Keratinocyte (primary cell): ENCODE measurements at regions not wholly inside any gene's neighbourhood (a gene's known extent, or its start where the extent isn't known, plus 50 kb on each side); places are given as distances from the start of the nearest gene placed in this dataset.

Source experiments
- DNase-seq: peaks from one replicate; pipeline ENCODE4 v3.0.0-alpha.2; 2011; ENCODE audit warnings: low read depth, missing footprints, low spot score
- FAIRE-seq: peaks from 2 replicates; lab custom pipeline; 2011; peaks lifted over from hg19 to GRCh38; lab: Jason Lieb, UNC
- H2AFZ ChIP-seq: 2 replicates; pipeline ENCODE4 v1.6.0; 2012; ENCODE audit warnings: low read length, control low read depth, inconsistent platforms; ENCODE audit not compliant: control insufficient read depth
- H3K27ac ChIP-seq: 2 replicates; pipeline ENCODE4 v1.5.1; 2011; ENCODE audit warnings: low read length; ENCODE audit not compliant: control insufficient read depth, insufficient read depth
- H3K27me3 ChIP-seq: 3 replicates; pipeline ENCODE4 v1.6.0; 2011; ENCODE audit warnings: low read length; ENCODE audit not compliant: control insufficient read depth, insufficient read depth; ENCODE audit errors: extremely low read depth
- H3K36me3 ChIP-seq, 2 experiments: 2 replicates in 1 of 2; 3 replicates in 1 of 2; pipeline ENCODE4 v1.5.1; 2011; ENCODE audit warnings: low read length in 2 of 2, mild to moderate bottlenecking in 1 of 2; ENCODE audit not compliant: control insufficient read depth in 2 of 2, insufficient read depth in 2 of 2; ENCODE audit errors: extremely low read depth in 1 of 2
- H3K4me1 ChIP-seq: 3 replicates; pipeline ENCODE4 v1.5.1; 2011; ENCODE audit warnings: low read length; ENCODE audit not compliant: control insufficient read depth, insufficient read depth; ENCODE audit errors: extremely low read depth
- H3K4me2 ChIP-seq: 3 replicates; pipeline ENCODE4 v1.6.0; 2011; ENCODE audit warnings: low read depth, low read length; ENCODE audit not compliant: control insufficient read depth, insufficient read depth; ENCODE audit errors: extremely low read depth
- H3K4me3 ChIP-seq, 3 experiments: fragments of 200-600 bp in 1 of 3; sonication (generic) in 1 of 3; 2 replicates in 2 of 3; 3 replicates in 1 of 3; pipeline ENCODE4 v1.5.1; 2011 to 2016; ENCODE audit warnings: low read length in 3 of 3, mild to moderate bottlenecking in 3 of 3, control low read depth in 2 of 3, inconsistent platforms in 1 of 3, low read depth in 1 of 3, mixed read lengths in 1 of 3, mixed run types in 1 of 3, moderate library complexity in 1 of 3; ENCODE audit not compliant: control insufficient read depth in 2 of 3, insufficient read depth in 2 of 3; ENCODE audit errors: extremely low read depth in 1 of 3
- H3K79me2 ChIP-seq: 2 replicates; pipeline ENCODE4 v1.6.0; 2012; ENCODE audit warnings: low read length; ENCODE audit not compliant: control insufficient read depth, insufficient read depth
- H3K9ac ChIP-seq: 3 replicates; pipeline ENCODE4 v1.6.0; 2011; ENCODE audit warnings: low read length; ENCODE audit not compliant: control insufficient read depth, insufficient read depth; ENCODE audit errors: extremely low read depth
- H3K9me1 ChIP-seq: 3 replicates; pipeline ENCODE4 v1.6.0; 2011; ENCODE audit warnings: low read length; ENCODE audit not compliant: control insufficient read depth, insufficient read depth; ENCODE audit errors: extremely low read depth
- H3K9me3 ChIP-seq: 2 replicates; pipeline ENCODE4 v1.5.1; 2012; ENCODE audit warnings: low read depth, low read length; ENCODE audit not compliant: control insufficient read depth
- H4K20me1 ChIP-seq: 3 replicates; pipeline ENCODE4 v1.6.0; 2011; ENCODE audit warnings: low read length; ENCODE audit not compliant: control insufficient read depth, insufficient read depth; ENCODE audit errors: extremely low read depth
- CTCF ChIP-seq, 3 experiments: IDR thresholded peaks in 1 of 3; conservative IDR thresholded peaks in 1 of 3; optimal IDR thresholded peaks in 1 of 3; 2 replicates in 2 of 3; 3 replicates in 1 of 3; pipeline versions ENCODE3 to v1.5.1; 2011; ENCODE audit warnings: low read length in 3 of 3, mild to moderate bottlenecking in 3 of 3, moderate library complexity in 2 of 3, control low read depth in 1 of 3, inconsistent platforms in 1 of 3; ENCODE audit not compliant: insufficient read depth in 2 of 3; ENCODE audit errors: extremely low read depth in 1 of 3
- EZH2 ChIP-seq: IDR thresholded peaks from one replicate; pipeline ENCODE4 v1.6.1; 2012; ENCODE audit warnings: inconsistent platforms, mild to moderate bottlenecking, low read length, moderate library complexity
- dilution Hi-C: fragments of 300-500 bp; cut with MboI; formaldehyde crosslinking; loops from one replicate; pipeline ENCODE4 v1.7.0; 2020; ENCODE audit warnings: low sequenced_read_pairs; ENCODE audit not compliant: extremely low pct_ligation_motif_present

DNA sequence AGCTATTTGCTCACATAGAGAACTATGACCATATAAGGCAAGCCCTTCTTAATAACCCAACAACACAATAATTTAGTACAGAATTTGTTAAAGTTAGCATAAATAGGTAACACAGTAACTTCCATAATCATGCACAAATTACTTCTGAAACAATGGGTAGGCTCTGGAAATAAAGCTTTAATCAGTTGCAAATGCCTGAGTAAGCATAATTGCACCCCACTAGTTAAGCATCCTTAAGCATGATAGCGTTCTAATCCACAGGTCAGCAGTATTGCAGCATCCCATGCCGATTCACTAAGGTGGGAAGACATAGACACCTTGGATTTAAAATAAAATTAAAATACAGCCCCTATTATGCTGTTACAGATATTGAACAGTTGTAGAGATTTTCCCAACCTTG lies 161.7 kb downstream of the DHX15 start:
- H3K9me1 ChIP-seq = no peaks in the 10 kb centered on the region
- H3K9ac ChIP-seq = no peak overlapping the region
- FAIRE-seq = no peak
- H2AFZ ChIP-seq = no peak overlapping the region
- H3K27ac ChIP-seq = no peak overlapping the region
- no peaks in the 10 kb centered on the region for H3K79me2 ChIP-seq
- dilution Hi-C loops = no loop called here
- no peaks in the 10 kb centered on the region for H3K4me1 ChIP-seq
- H3K9me3 ChIP-seq = no peaks in the 10 kb centered on the region
- no peaks in the 10 kb centered on the region for H3K27me3 ChIP-seq
- no peaks in the 10 kb centered on the region for H4K20me1 ChIP-seq
- DNase-seq = no peak
- H3K4me3 ChIP-seq = no peak overlapping the region
- TF ChIP-seq CTCF (optimal IDR thresholded peaks at IDR 0.05 in 1 of 3, IDR thresholded peaks at IDR 0.05 in 1 of 3, conservative IDR thresholded peaks at IDR 0.05 in 1 of 3; ENCODE audit: extremely low read depth in 1 of 3, insufficient read depth in 2 of 3, low read length in 3 of 3) (no peak), EZH2 (no peak)
- no peak overlapping the region for H3K4me2 ChIP-seq
- no peaks in the 10 kb centered on the region for H3K36me3 ChIP-seq

DNA sequence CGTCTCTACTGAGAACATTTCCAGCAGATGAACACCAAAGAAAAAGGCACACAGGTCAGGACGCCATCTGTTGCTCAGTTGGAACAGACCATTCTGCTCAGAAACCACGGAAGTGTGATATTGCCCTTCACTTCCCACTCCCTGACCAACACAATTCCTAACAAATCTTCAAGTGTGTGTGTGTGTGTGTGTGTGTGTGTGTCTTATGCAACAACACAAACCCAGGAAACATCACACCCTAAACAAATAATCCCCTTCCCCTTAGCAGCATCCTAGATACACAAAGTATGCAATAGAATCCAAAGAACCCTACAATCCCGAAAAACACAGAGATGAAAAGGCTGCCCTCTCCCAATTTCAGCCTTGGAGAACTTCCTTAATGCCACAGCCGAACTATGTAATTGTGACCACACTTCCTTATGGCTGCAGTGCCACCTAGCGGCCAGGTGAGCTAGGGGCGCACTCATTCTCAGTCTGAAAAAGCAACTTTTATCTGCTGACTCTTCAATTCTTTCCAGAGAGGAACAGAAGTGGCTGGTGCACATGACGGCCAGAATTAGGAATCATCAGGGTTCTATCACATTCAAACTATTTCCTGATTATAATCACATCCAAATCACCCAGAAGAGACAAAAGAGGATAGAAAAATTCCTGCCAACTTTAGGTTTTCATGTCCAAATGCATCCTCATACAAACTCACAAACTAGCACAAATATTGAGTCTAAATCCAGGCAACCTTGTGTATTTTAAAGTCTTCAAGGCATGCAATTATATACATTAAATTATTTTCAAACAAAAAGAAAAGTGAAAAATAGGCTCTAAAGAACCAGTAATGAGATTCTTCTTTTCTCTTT lies 164.9 kb downstream of the DHX15 start:
- FAIRE-seq = peak; percentile 91
- no peak overlapping the region for H2AFZ ChIP-seq

More for the DNA sequence above, 164.9 kb downstream of the DHX15 start:
- TF ChIP-seq EZH2 (no peak), CTCF (optimal IDR thresholded peaks at IDR 0.05 in 1 of 3, IDR thresholded peaks at IDR 0.05 in 1 of 3, conservative IDR thresholded peaks at IDR 0.05 in 1 of 3; ENCODE audit: extremely low read depth in 1 of 3, insufficient read depth in 2 of 3, low read length in 3 of 3) (peak; percentile 87 to 97 (median 93))
- Histone ChIP-seq H3K79me2 (no peaks in the 10 kb centered on the region), H3K27me3 (no peaks in the 10 kb centered on the region), H3K9me1 (no peaks in the 10 kb centered on the region), H3K4me3 (no peak overlapping the region), H3K9me3 (no peaks in the 10 kb centered on the region), H3K36me3 (no peaks in the 10 kb centered on the region), H3K9ac (no peak overlapping the region), H3K4me1 (no peaks in the 10 kb centered on the region), H3K4me2 (no peak overlapping the region), H4K20me1 (no peaks in the 10 kb centered on the region), H3K27ac (no peak overlapping the region)
- no peak for DNase-seq
- dilution Hi-C loops = no loop called here
